Tibial nerve (tissue), 3 donors: ENCODE measurements at regions not wholly inside any gene's neighbourhood (a gene's known extent, or its start where the extent isn't known, plus 50 kb on each side); places are given as distances from the start of the nearest gene placed in this dataset.

Experiments
- POLR2A ChIP-seq, 2 donors: fragments of 450-650 bp; IDR thresholded peaks; one replicate each; pipeline ENCODE4 v1.6.1; 2017; ENCODE audit warnings: antibody characterized with exemption in 2 of 2, mild to moderate bottlenecking in 2 of 2, moderate library complexity in 2 of 2
- TF ChIP-seq, protein P1 (sequence below), 5 experiments: fragments of 200-600 bp in 3 of 5; fragments of 450-650 bp in 2 of 5; sonication (generic) in 3 of 5; IDR thresholded peaks; one replicate each; pipeline ENCODE4 v1.5.1; 2016 to 2019; ENCODE audit warnings: antibody characterized with exemption in 5 of 5, mild to moderate bottlenecking in 3 of 5, moderate library complexity in 2 of 5

DNA sequence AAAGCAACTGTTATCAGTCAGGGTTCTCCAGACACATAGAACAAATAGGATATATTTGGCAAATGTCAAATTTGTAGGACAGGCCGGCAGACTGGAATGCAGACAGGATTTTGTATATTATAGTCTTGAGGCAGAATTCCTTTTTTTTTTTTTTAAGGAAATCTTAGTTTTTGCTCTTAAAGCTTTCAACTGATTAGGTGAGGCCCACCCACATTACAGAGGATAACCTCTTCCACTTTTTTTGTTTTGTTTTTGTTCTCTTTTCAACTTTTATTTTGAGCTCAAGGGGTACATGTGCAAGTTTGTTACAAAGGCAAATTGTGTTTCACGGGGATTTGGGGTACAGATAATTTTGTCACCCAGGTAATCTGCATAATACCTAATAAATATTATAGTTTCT is 350.2 kb upstream of the CHAC2 start:
- TF ChIP-seq, protein P1, sequence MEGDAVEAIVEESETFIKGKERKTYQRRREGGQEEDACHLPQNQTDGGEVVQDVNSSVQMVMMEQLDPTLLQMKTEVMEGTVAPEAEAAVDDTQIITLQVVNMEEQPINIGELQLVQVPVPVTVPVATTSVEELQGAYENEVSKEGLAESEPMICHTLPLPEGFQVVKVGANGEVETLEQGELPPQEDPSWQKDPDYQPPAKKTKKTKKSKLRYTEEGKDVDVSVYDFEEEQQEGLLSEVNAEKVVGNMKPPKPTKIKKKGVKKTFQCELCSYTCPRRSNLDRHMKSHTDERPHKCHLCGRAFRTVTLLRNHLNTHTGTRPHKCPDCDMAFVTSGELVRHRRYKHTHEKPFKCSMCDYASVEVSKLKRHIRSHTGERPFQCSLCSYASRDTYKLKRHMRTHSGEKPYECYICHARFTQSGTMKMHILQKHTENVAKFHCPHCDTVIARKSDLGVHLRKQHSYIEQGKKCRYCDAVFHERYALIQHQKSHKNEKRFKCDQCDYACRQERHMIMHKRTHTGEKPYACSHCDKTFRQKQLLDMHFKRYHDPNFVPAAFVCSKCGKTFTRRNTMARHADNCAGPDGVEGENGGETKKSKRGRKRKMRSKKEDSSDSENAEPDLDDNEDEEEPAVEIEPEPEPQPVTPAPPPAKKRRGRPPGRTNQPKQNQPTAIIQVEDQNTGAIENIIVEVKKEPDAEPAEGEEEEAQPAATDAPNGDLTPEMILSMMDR (IDR thresholded peaks at IDR 0.05): no peak
- TF ChIP-seq POLR2A (IDR thresholded peaks at IDR 0.05): no peak
